ENCODE measurements at regions not wholly inside any gene's neighbourhood (a gene's known extent, or its start where the extent isn't known, plus 50 kb on each side); places are given as distances from the start of the nearest gene placed in this dataset.

DNA sequence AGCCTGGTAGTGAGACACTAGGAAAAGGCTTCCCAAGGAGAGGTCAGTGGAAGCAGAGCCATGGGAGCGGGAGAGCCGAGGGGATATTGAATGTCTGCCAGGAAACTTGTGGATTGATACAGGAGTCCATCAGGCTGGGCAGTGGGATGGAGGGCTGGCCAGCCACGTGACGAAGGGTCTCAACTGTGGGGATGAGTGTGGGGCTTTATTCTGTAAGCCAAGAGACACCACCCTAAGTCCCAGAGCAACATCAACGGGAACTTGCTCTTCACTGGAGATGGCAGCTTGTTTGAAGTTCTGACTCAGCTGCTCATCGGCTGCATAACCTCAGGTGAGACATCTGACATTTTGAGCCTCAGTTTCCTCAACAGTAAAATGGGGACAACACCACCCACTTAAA is 197.8 kb downstream of the VRK1 start:
- TF ChIP-seq, protein P1, sequence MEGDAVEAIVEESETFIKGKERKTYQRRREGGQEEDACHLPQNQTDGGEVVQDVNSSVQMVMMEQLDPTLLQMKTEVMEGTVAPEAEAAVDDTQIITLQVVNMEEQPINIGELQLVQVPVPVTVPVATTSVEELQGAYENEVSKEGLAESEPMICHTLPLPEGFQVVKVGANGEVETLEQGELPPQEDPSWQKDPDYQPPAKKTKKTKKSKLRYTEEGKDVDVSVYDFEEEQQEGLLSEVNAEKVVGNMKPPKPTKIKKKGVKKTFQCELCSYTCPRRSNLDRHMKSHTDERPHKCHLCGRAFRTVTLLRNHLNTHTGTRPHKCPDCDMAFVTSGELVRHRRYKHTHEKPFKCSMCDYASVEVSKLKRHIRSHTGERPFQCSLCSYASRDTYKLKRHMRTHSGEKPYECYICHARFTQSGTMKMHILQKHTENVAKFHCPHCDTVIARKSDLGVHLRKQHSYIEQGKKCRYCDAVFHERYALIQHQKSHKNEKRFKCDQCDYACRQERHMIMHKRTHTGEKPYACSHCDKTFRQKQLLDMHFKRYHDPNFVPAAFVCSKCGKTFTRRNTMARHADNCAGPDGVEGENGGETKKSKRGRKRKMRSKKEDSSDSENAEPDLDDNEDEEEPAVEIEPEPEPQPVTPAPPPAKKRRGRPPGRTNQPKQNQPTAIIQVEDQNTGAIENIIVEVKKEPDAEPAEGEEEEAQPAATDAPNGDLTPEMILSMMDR (IDR thresholded peaks at IDR 0.05), result no peak
- no peak for TF ChIP-seq POLR2A (IDR thresholded peaks at IDR 0.05)

Measured in prostate gland (tissue), 2 donors.